GM19463 (cell line): ENCODE measurements at regions not wholly inside any gene's neighbourhood (a gene's known extent, or its start where the extent isn't known, plus 50 kb on each side); places are given as distances from the start of the nearest gene placed in this dataset.

ENCODE experiments used
- ATAC-seq: cut with Tn5 transposase; IDR thresholded peaks from one replicate; pipeline ENCODE4 v1.9.1; 2021; ENCODE audit warnings: mild to moderate bottlenecking, moderate library complexity; ENCODE audit not compliant: unreplicated experiment

DNA sequence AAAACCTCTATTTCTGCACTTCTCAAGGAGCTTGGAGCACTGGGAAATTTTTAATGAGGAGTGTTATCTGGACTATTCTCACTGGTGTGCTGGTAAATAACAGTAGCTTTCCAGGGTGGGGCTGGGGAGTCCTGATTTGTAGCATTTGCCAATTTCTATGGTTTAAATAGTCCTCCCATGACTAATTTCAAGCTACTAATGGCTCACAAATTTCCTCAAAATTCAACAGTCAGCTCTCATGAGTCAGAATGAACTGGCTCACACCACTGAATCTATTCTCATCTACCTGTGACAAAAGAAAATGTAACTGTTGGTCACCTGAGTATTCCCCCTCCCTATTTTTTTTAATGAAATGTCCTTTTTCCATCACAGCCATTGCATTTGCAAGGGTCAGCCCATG lies 449.6 kb downstream of the KIF16B start:
- ATAC-seq, result no peak

GRCh38 chr20:16119909-16120308 lies 453.3 kb downstream of the KIF16B start:
- ATAC-seq, result no peak

GRCh38 chr20:16115911-16116552 lies 457.2 kb downstream of the KIF16B start:
- ATAC-seq, result no peak

- ATAC-seq, result no peak
Observed at GRCh38 chr20:16113736-16114135, 459.5 kb downstream of the KIF16B start.

DNA sequence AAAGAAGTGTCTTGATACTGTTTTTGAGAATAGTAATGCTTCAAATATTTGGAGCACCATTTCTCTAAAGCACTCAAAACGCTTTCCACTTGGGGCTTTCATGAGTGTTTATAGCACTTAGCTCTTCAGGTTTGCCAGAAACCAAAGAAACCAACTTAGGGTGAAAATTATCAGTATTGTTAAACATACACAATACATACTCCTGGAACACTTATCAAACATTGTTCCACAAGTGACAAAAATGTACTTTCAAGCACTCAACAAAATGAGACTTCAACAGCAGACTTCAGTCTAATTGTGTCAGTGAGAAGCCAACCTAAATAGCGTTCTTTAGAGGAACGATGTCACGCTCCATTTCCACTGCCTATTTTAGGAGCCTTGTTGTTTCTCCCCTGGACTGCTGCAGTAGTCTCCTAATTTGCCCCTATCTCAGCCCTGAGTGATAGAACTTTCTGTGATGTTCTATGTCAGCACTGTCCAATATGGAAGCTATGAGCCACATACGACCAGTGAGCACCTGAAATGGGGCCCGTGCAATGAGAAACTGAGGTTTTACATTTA lies 461.3 kb downstream of the KIF16B start:
- no peak for ATAC-seq

DNA sequence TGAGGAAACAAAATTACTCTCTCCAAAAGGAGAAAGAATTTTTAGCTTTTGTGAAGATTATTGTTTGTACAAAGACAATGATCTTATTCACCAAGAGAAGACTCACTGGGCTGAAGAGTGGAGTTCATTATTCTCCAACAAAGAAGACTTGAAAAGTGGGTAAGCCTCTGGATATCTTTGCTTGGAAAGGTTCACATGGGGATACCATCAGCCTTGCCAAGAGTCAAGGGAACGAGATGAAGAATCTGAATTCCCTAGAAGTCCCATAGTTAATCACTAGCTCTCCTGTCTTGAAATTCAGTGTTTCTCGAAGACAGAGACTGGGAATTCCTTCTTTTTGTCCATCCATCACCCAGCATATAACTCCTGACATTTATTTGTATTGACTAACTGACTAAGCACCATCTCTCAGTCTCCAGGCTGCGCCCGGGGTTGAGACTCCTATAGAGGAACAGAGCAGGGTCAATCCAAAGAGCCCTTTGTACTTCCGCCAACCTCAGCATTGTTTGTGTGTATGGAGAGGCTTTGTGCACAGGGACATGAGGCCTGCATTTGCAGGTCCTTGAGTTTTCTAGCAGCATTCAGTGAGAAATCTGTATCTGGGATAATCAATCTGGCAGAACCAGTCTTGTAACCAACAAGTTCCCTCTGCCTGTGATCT lies 461.9 kb downstream of the KIF16B start:
- ATAC-seq, result no peak

DNA sequence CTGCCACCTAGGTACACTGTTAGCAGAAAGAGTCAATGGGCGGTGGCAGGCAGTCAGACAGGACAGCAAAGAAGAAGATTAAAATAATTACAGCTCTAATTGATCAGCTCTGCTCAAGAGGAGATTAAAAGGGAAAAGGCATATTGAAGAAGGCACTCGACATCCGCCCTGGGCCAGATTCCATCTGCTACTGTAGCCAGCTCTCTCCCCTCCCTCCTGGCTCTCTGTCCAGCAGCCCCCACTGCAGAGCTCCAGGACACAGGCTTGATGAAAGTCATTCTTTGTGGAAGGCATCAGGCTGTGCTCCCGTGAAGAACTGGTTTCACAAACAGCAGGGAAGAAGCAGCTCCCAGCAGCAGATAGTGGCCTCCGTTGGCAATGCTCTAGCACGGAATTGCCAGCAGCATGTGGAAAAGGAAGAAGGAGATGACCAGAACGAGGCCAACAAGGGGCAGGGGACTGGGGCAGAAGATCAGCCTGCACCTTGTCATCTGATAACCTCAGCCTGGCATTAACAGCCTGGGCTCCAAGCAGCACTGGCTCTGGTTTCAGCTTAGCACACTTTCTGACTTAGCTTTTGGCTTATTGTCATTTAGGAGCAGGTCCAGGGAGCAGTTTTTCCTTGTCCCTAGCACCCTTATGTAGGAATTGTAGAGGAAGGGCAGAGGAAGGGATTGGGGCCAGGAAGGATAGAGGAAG lies 465.9 kb downstream of the KIF16B start:
- ATAC-seq, result no peak

DNA sequence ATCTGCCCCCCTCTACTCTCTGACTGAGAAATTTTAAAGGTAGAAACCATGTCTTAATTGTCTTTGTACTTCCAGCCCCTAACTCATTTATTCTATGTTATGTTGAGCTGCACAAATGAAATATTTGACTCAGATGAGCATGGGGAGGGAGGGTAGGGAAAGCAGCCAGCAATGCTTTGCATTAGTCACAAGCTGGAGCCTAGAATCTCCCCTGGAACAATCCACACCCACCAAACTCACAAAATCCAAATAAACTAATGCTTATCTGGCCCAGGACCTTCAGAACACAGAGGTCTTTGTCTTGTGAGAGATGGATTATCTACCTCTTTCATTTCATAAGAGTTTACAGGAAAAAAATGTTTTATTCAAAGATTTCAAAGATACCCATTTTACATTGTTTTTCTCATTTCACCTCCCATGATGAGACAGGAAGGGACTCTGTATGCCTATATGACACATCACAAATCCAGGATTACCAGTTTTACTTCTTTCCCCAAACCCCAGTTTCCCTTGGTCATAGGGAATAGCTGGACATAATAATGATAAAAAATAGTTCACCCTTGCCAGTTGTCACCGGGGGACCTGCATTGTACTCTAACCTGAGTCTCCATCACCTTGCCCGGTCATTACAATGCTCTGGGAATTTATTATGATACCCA lies 466.9 kb downstream of the KIF16B start:
- ATAC-seq, result no peak

DNA sequence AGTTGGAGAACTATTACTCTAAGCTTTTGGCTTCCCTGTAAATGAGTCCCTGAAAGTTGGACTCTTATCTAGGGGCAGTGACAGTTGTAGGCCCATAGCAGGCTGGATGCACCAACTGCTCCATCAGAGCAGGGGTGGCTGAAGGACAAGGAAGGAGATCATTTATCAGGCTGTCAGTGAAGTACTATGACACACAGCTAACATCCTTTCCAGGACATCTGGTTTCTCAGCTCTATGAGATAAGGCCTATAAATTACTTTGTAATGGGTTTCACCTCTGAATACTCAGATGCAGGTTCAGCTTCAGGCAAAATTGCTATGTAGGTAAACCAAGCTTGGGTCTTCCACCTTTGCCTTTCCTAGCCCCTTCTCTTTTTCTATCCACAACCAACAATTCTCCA lies 468.5 kb downstream of the KIF16B start:
- ATAC-seq, result no peak
